IMR-90 (cell line): ENCODE measurements at regions not wholly inside any gene's neighbourhood (a gene's known extent, or its start where the extent isn't known, plus 50 kb on each side); places are given as distances from the start of the nearest gene placed in this dataset.

ENCODE experiments used
- ATAC-seq: fragments of 200-7000 bp; cut with Tn5 transposase; 2 replicates; pipeline ENCODE4 v1.9.1; 2020; ENCODE audit warnings: low read depth, mild to moderate bottlenecking, moderate library complexity
- BruUV-seq: library from RNA; stranded (reverse); fragments of 400-500 nt; replicated peaks from 2 replicates; lab custom pipeline; 2021; lab: Mats Ljungman, UMichigan
- CTCF ChIA-PET: fragments of 300-600 bp; formaldehyde crosslinking; extraction: SDS; loops from one replicate; lab custom pipeline; 2021; ENCODE audit warnings: antibody characterized with exemption; lab: Yijun Ruan, JAX
- POLR2A ChIA-PET: fragments of 300-600 bp; sonication (Branson Sonifier 250); formaldehyde crosslinking; loops from one replicate; lab custom pipeline; 2022; ENCODE audit warnings: antibody characterized with exemption; ENCODE audit not compliant: unreplicated experiment; lab: Charles Lee
- DNase-seq: peaks from one replicate; pipeline ENCODE4 v3.0.0; 2013
- H2AFZ ChIP-seq: replicated peaks from 2 replicates; pipeline ENCODE3; 2013; ENCODE audit warnings: low read length, mild to moderate bottlenecking; ENCODE audit not compliant: poor library complexity
- H2AK5ac ChIP-seq: 2 replicates; pipeline ENCODE4 v1.6.1; 2013; ENCODE audit warnings: low read depth, low read length, inconsistent platforms
- H2AK9ac ChIP-seq: replicated peaks from 2 replicates; pipeline ENCODE3; 2013; ENCODE audit warnings: mild to moderate bottlenecking, low read depth, low read length, moderate library complexity; ENCODE audit not compliant: poor library complexity
- H2BK120ac ChIP-seq: 2 replicates; pipeline ENCODE4 v1.6.1; 2013; ENCODE audit warnings: low read depth, low read length, inconsistent platforms
- H2BK15ac ChIP-seq: 3 replicates; pipeline ENCODE4 v1.6.1; 2013; ENCODE audit warnings: low read depth, low read length, inconsistent platforms
- H2BK20ac ChIP-seq: 2 replicates; pipeline ENCODE4 v1.6.1; 2013; ENCODE audit warnings: low read depth, mild to moderate bottlenecking, inconsistent platforms, low read length, moderate library complexity
- H2BK5ac ChIP-seq: 2 replicates; pipeline ENCODE4 v1.6.1; 2013; ENCODE audit warnings: mild to moderate bottlenecking, low read depth, low read length, inconsistent platforms; ENCODE audit not compliant: poor library complexity, severe bottlenecking
- H3K14ac ChIP-seq: replicated peaks from 2 replicates; pipeline ENCODE4 v1.6.1; 2013; ENCODE audit warnings: low read depth, low read length, inconsistent platforms
- H3K18ac ChIP-seq: 2 replicates; pipeline ENCODE4 v1.6.1; 2013; ENCODE audit warnings: low read depth, low read length, control low read depth
- H3K23ac ChIP-seq: 2 replicates; pipeline ENCODE4 v1.6.1; 2013; ENCODE audit warnings: low read depth, low read length, inconsistent platforms
- H3K27ac ChIP-seq: 2 replicates; pipeline ENCODE4 v1.5.1; 2013; ENCODE audit warnings: mild to moderate bottlenecking, control low read depth, low read length; ENCODE audit not compliant: insufficient read depth
- H3K27me3 ChIP-seq: 2 replicates; pipeline ENCODE4 v1.6.1; 2013; ENCODE audit warnings: low read length; ENCODE audit not compliant: control insufficient read depth, insufficient read depth
- H3K36me3 ChIP-seq: 2 replicates; pipeline ENCODE4 v1.6.1; 2013; ENCODE audit warnings: low read length, mixed read lengths; ENCODE audit not compliant: control insufficient read depth, insufficient read depth
- H3K4ac ChIP-seq: 2 replicates; pipeline ENCODE4 v1.6.1; 2013; ENCODE audit warnings: low read depth, low read length, inconsistent platforms
- H3K4me1 ChIP-seq: 2 replicates; pipeline ENCODE4 v1.6.1; 2013; ENCODE audit warnings: low read length, mixed read lengths; ENCODE audit not compliant: control insufficient read depth, insufficient read depth
- H3K4me2 ChIP-seq: 2 replicates; pipeline ENCODE4 v1.6.1; 2013; ENCODE audit warnings: low read depth, mild to moderate bottlenecking, control low read depth, low read length, moderate library complexity
- H3K4me3 ChIP-seq: 2 replicates; pipeline ENCODE4 v1.5.1; 2013; ENCODE audit warnings: low read depth, mild to moderate bottlenecking, control low read depth, low read length, moderate library complexity; ENCODE audit not compliant: insufficient read depth
- H3K56ac ChIP-seq: 2 replicates; pipeline ENCODE4 v1.6.1; 2013; ENCODE audit warnings: low read length, inconsistent platforms; ENCODE audit not compliant: insufficient read depth; ENCODE audit errors: extremely low read depth
- H3K79me1 ChIP-seq, 2 experiments: 2 replicates each; pipeline ENCODE4 v1.6.1; 2013; ENCODE audit warnings: low read length in 2 of 2, inconsistent platforms in 1 of 2, low read depth in 1 of 2
- H3K9ac ChIP-seq: 2 replicates; pipeline ENCODE4 v1.6.1; 2013; ENCODE audit warnings: low read depth, low read length, control low read depth
- H3K9me1 ChIP-seq: 2 replicates; pipeline ENCODE4 v1.6.1; 2013; ENCODE audit warnings: low read length, inconsistent platforms; ENCODE audit not compliant: insufficient read depth
- H3K9me3 ChIP-seq: 2 replicates; pipeline ENCODE4 v1.6.1; 2013; ENCODE audit warnings: low read length; ENCODE audit not compliant: control insufficient read depth, insufficient read depth
- H4K20me1 ChIP-seq: 2 replicates; pipeline ENCODE4 v1.6.1; 2013; ENCODE audit warnings: low read length, inconsistent platforms; ENCODE audit not compliant: insufficient read depth
- H4K5ac ChIP-seq: 2 replicates; pipeline ENCODE4 v1.6.1; 2013; ENCODE audit warnings: mild to moderate bottlenecking, low read depth, low read length, control low read depth
- H4K8ac ChIP-seq, 2 experiments: 2 replicates each; pipeline ENCODE4 v1.6.1; 2013; ENCODE audit warnings: low read depth in 2 of 2, low read length in 2 of 2, control low read depth in 1 of 2, inconsistent platforms in 1 of 2
- H4K91ac ChIP-seq: 2 replicates; pipeline ENCODE4 v1.6.1; 2013; ENCODE audit warnings: low read depth, low read length, inconsistent platforms; ENCODE audit not compliant: insufficient read depth
- CEBPB ChIP-seq: IDR thresholded peaks from 2 replicates; pipeline ENCODE4 v1.6.1; 2012; ENCODE audit warnings: low read depth, low read length, improper control_type of control experiment
- FOS ChIP-seq: fragments of 150-350 bp; IDR thresholded peaks from 2 replicates; pipeline ENCODE4 v1.6.1; 2016; ENCODE audit warnings: low read depth, low read length
- MAFK ChIP-seq: IDR thresholded peaks from 2 replicates; pipeline ENCODE4 v1.6.1; 2012; ENCODE audit warnings: low read depth, low read length, improper control_type of control experiment
- MAZ ChIP-seq: IDR thresholded peaks from 2 replicates; pipeline ENCODE4 v1.6.1; 2012; ENCODE audit warnings: low read depth, mild to moderate bottlenecking, low read length, improper control_type of control experiment, moderate library complexity, borderline replicate concordance
- RFX5 ChIP-seq: IDR thresholded peaks from 2 replicates; pipeline ENCODE4 v1.8.0; 2012; ENCODE audit warnings: low read depth, mild to moderate bottlenecking, low read length, moderate library complexity
- WGBS, 2 experiments: methylation state at CpG; one replicate each; pipeline versions ENCODE4 v1.1.5 to v1.1.7; 2013; ENCODE audit warnings: missing lambda C conversion rate in 2 of 2; ENCODE audit not compliant: insufficient read length in 1 of 2; ENCODE audit errors: extremely low coverage in 2 of 2; 5-methylcytosine and 5-hydroxymethylcytosine counted together
- dilution Hi-C: fragments of 300-500 bp; cut with HindIII; formaldehyde crosslinking; loops from one replicate; pipeline ENCODE4 v1.14.3; 2018; ENCODE audit warnings: low sequenced_read_pairs; ENCODE audit not compliant: unreplicated experiment
- in situ Hi-C: fragments of 300-500 bp; cut with MboI; formaldehyde crosslinking; loops from 3 replicates; pipeline ENCODE4 v1.14.3; 2019; ENCODE audit warnings: low sequenced_read_pairs, inconsistent platforms, mixed read lengths
- intact Hi-C: fragments of 100-400 bp; cut with micrococcal nuclease; formaldehyde crosslinking; loops from 2 replicates; pipeline ENCODE4 v1.10.0; 2022
- TF ChIP-seq, protein P1 (sequence below): fragments of 150-350 bp; IDR thresholded peaks from 2 replicates; pipeline ENCODE4 v1.6.1; 2017; ENCODE audit warnings: mild to moderate bottlenecking, antibody characterized with exemption, low read length, low read depth

GRCh38 chr20:54794874-54795273 lies 319.5 kb downstream of the DOK5 start:
- H3K4me2 ChIP-seq, result no peak overlapping the region
- H2AK5ac ChIP-seq, result no peak overlapping the region
- H3K56ac ChIP-seq, result no peak overlapping the region
- no peaks in the 10 kb centered on the region for H3K36me3 ChIP-seq
- ChIA-PET CTCF (no interaction called here), POLR2A (no interaction called here)
- H4K91ac ChIP-seq, result no peak overlapping the region
- no TSS peak for BruUV-seq
- H2BK20ac ChIP-seq, result no peak overlapping the region
- H3K4ac ChIP-seq, result no peak overlapping the region
- intact Hi-C loops (no loop called here), in situ Hi-C loops (no loop called here), dilution Hi-C loops (no loop called here)
- H3K9me3 ChIP-seq, result peaks cover 16% of the 10 kb centered on the region
- no peak overlapping the region for H2BK15ac ChIP-seq
- WGBS, 2 experiments, result 51% methylated on average over 6 of the region's 13 CpGs; no CpG with 5 or more reads in 1 of the 2 experiments
- H2BK5ac ChIP-seq, result no peak overlapping the region
- H3K79me1 ChIP-seq, result no peaks in the 10 kb centered on the region
- no peak overlapping the region for H4K8ac ChIP-seq
- H2AFZ ChIP-seq, result no peak overlapping the region
- H3K23ac ChIP-seq, result no peak overlapping the region
- H3K27ac ChIP-seq, result no peak overlapping the region
- no peak overlapping the region for H3K14ac ChIP-seq
- H3K9ac ChIP-seq, result no peak overlapping the region
- TF ChIP-seq CEBPB, result no peak
- TF ChIP-seq RFX5, result no peak
- no peak for TF ChIP-seq MAZ
- no peak for TF ChIP-seq MAFK
- TF ChIP-seq, protein P1, sequence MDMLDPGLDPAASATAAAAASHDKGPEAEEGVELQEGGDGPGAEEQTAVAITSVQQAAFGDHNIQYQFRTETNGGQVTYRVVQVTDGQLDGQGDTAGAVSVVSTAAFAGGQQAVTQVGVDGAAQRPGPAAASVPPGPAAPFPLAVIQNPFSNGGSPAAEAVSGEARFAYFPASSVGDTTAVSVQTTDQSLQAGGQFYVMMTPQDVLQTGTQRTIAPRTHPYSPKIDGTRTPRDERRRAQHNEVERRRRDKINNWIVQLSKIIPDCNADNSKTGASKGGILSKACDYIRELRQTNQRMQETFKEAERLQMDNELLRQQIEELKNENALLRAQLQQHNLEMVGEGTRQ, result no peak
- TF ChIP-seq FOS, result no peak
- H3K9me1 ChIP-seq, result no peaks in the 10 kb centered on the region
- no peak overlapping the region for H2BK120ac ChIP-seq
- H4K5ac ChIP-seq, result no peak overlapping the region
- H3K4me3 ChIP-seq, result no peak overlapping the region
- H4K20me1 ChIP-seq, result no peaks in the 10 kb centered on the region
- ATAC-seq (no peak), DNase-seq (no peak)
- no peak overlapping the region for H3K18ac ChIP-seq
- H3K27me3 ChIP-seq, result no peaks in the 10 kb centered on the region
- no peaks in the 10 kb centered on the region for H3K4me1 ChIP-seq
- H2AK9ac ChIP-seq, result no peak overlapping the region
